ENCODE measurements at regions not wholly inside any gene's neighbourhood (a gene's known extent, or its start where the extent isn't known, plus 50 kb on each side); places are given as distances from the start of the nearest gene placed in this dataset.

GRCh38 chr9:90201766-90202165, 440.9 kb downstream of the DIRAS2 start:
- Histone ChIP-seq H2BK20ac (ENCODE audit: low read length) (no peak overlapping the region), H2BK15ac (ENCODE audit: low read length) (no peak overlapping the region), H3K79me2 (ENCODE audit: control insufficient read depth in 1 of 2, insufficient read depth in 2 of 2, low read length in 2 of 2) (no peaks in the 10 kb centered on the region), H2BK120ac (replicated peaks; ENCODE audit: low read depth, low read length) (no peak overlapping the region), H4K91ac (replicated peaks; ENCODE audit: insufficient read length, low read length) (no peak overlapping the region), H3K4me1 (replicated peaks in 1 of 4; ENCODE audit: control insufficient read depth in 3 of 4, insufficient read depth in 4 of 4, low read length in 3 of 4) (no peaks in the 10 kb centered on the region), H4K8ac (ENCODE audit: extremely low read depth, insufficient read depth, low read length) (no peak overlapping the region), H3K9me3 (ENCODE audit: insufficient read depth in 2 of 2, low read depth in 1 of 2, low read length in 1 of 2) (no peaks in the 10 kb centered on the region), H4K5ac (ENCODE audit: insufficient read length, low read depth, low read length) (no peak overlapping the region), H3K18ac (ENCODE audit: extremely low read depth, low read length) (no peak overlapping the region), H3K4me3 (ENCODE audit: extremely low read depth in 1 of 4, insufficient read depth in 2 of 4, low read depth in 3 of 4, low read length in 4 of 4) (no peak overlapping the region), H2BK5ac (ENCODE audit: low read depth, low read length) (no peak overlapping the region), H3K36me3 (ENCODE audit: control insufficient read depth in 2 of 4, insufficient read depth in 4 of 4, low read length in 3 of 4) (no peaks in the 10 kb centered on the region), H2AK5ac (ENCODE audit: low read depth, low read length) (no peak overlapping the region), H3K56ac (replicated peaks; ENCODE audit: insufficient read length, low read depth, low read length) (no peak overlapping the region), H3K9ac (replicated peaks in 1 of 4; ENCODE audit: extremely low read depth in 1 of 4, low read depth in 3 of 4, low read length in 3 of 4) (no peak overlapping the region), H2AFZ (ENCODE audit: low read length) (peak overlapping the region; percentile 42; the same call in 1 of the 2 replicates), H3K27me3 (replicated peaks in 1 of 4; ENCODE audit: control insufficient read depth in 3 of 4, extremely low read depth in 1 of 4, insufficient read depth in 3 of 4, low read length in 3 of 4) (no peaks in the 10 kb centered on the region), H3K23me2 (ENCODE audit: low read depth, low read length) (no peaks in the 10 kb centered on the region), H3K4me2 (ENCODE audit: insufficient read depth in 1 of 2, low read depth in 2 of 2, low read length in 2 of 2) (no peak overlapping the region), H2BK12ac (ENCODE audit: low read depth, low read length) (no peak overlapping the region), H3K27ac (ENCODE audit: low read depth, low read length) (no peak overlapping the region), H4K20me1 (replicated peaks in 1 of 2; ENCODE audit: control insufficient read depth in 1 of 2, insufficient read depth in 2 of 2, low read length in 2 of 2) (no peaks in the 10 kb centered on the region), H3K14ac (ENCODE audit: insufficient read length) (no peak overlapping the region), H3K4ac (replicated peaks; ENCODE audit: insufficient read length, low read depth, low read length) (no peak overlapping the region), H3K23ac (ENCODE audit: insufficient read length) (no peak overlapping the region), H3K79me1 (ENCODE audit: low read depth, low read length) (no peaks in the 10 kb centered on the region)
- POLR2A ChIA-PET (ENCODE audit: partially characterized antibody), result no interaction called here
- FAIRE-seq (no peak), DNase-seq (ENCODE audit: low read depth in 1 of 2, low spot score in 2 of 2) (no peak)
- CTCF ChIA-PET (ENCODE audit: partially characterized antibody), result interaction anchor here (0.9 to 4.6 kb wide), 2 partner anchors 60 to 600 kb away, joined by 4 to 31 read pairs; no protein-coding TSS in a partner anchor
- 83% methylated on average over 2 of the region's 2 CpGs; no CpG with 5 or more reads in 1 of the 2 experiments for WGBS, 2 experiments (ENCODE audit: extremely low coverage in 1 of 2, insufficient coverage in 1 of 2, insufficient read length in 1 of 2, insufficient replicate concordance in 2 of 2, low coverage in 1 of 2, low lambda C conversion rate in 2 of 2, missing lambda C conversion rate in 1 of 2)
- TF ChIP-seq EGR1 (IDR thresholded peaks at IDR 0.05; ENCODE audit: borderline replicate concordance, low read depth, low read length), result no peak
- no peak for TF ChIP-seq CHD2 (IDR thresholded peaks at IDR 0.05; ENCODE audit: low read length)
- TF ChIP-seq JUND (IDR thresholded peaks at IDR 0.05; ENCODE audit: low read length), result no peak
- no peak for TF ChIP-seq ZNF274 (IDR thresholded peaks at IDR 0.05; ENCODE audit: borderline replicate concordance, extremely low read depth, low read length)
- no peak for TF ChIP-seq CTCF (IDR thresholded peaks at IDR 0.05; ENCODE audit: control extremely low read depth in 1 of 3, insufficient read depth in 1 of 3, low read depth in 1 of 3, low read length in 3 of 3)
- TF ChIP-seq CBX8 (IDR thresholded peaks at IDR 0.05; ENCODE audit: borderline replicate concordance, low read depth, low read length), result no peak
- TF ChIP-seq POLR2A (IDR thresholded peaks at IDR 0.05; ENCODE audit: control extremely low read depth in 1 of 2, low read depth in 2 of 2, low read length in 2 of 2), result no peak
- TF ChIP-seq RAD21 (IDR thresholded peaks at IDR 0.05 in 1 of 2, conservative IDR thresholded peaks at IDR 0.05 in 1 of 2; ENCODE audit: low read depth in 2 of 2, low read length in 2 of 2), result no peak
- no peak for TF ChIP-seq RNF2 (IDR thresholded peaks at IDR 0.05; ENCODE audit: borderline replicate concordance, low read depth, low read length, missing control alignments, poor library complexity, severe bottlenecking)
- no peak for TF ChIP-seq USF2 (IDR thresholded peaks at IDR 0.05; ENCODE audit: low read length)
- TF ChIP-seq SUZ12 (IDR thresholded peaks at IDR 0.05; ENCODE audit: low read length), result no peak

All from H1 (cell line).